Vagina (tissue), 2 donors: ENCODE measurements at regions not wholly inside any gene's neighbourhood (a gene's known extent, or its start where the extent isn't known, plus 50 kb on each side); places are given as distances from the start of the nearest gene placed in this dataset.
A peak's percentile ranks its signal among the peaks of the same experiment; 100 is the strongest.
"Not testable (repeated sequence)": the region's sequence is repeated elsewhere in the genome, so short reads cannot be mapped to it uniquely, and the experiment has no call there.

ENCODE experiments used
- DNase-seq, 2 donors: peaks; one replicate each; pipeline ENCODE4 v3.0.0-alpha.2; 2017; ENCODE audit errors: extremely low spot score in 2 of 2
- H3K27ac ChIP-seq: fragments of 200-600 bp; sonication (generic); one replicate; pipeline ENCODE4 v1.5.1; 2019
- H3K27me3 ChIP-seq: fragments of 200-600 bp; sonication (generic); one replicate; pipeline ENCODE4 v1.5.1; 2019
- H3K36me3 ChIP-seq, 2 donors: fragments of 200-600 bp; sonication (generic); one replicate each; pipeline ENCODE4 v1.5.1; 2017 to 2019
- H3K4me1 ChIP-seq: fragments of 200-600 bp; sonication (generic); one replicate; pipeline ENCODE4 v1.5.1; 2019
- H3K4me3 ChIP-seq, 2 donors: fragments of 200-600 bp; sonication (generic); 1 replicate in 1 of 2; 2 replicates in 1 of 2; pipeline ENCODE4 v1.5.1; 2016 to 2019
- H3K9me3 ChIP-seq: fragments of 200-600 bp; sonication (generic); one replicate; pipeline ENCODE4 v1.5.1; 2019
- CTCF ChIP-seq, 3 experiments: fragments of 450-650 bp in 2 of 3; fragments of 200-600 bp in 1 of 3; sonication (generic) in 1 of 3; IDR thresholded peaks; one replicate each; pipeline ENCODE4 v1.5.1; 2017 to 2019; ENCODE audit warnings: antibody characterized with exemption in 3 of 3, mild to moderate bottlenecking in 2 of 3, moderate library complexity in 2 of 3
- POLR2A ChIP-seq, 2 donors: fragments of 450-650 bp; IDR thresholded peaks; one replicate each; pipeline ENCODE4 v1.6.1; 2017; ENCODE audit warnings: antibody characterized with exemption in 2 of 2, mild to moderate bottlenecking in 2 of 2, moderate library complexity in 2 of 2
- POLR2AphosphoS5 ChIP-seq, 2 donors: sonication (generic); formaldehyde crosslinking; IDR thresholded peaks; one replicate each; pipeline ENCODE4 v1.9.0; 2017; ENCODE audit warnings: antibody characterized with exemption in 2 of 2, mild to moderate bottlenecking in 2 of 2, low read depth in 1 of 2; ENCODE audit not compliant: insufficient read depth in 1 of 2
- intact Hi-C: fragments of 100-400 bp; cut with DNase I; formaldehyde crosslinking; loops from one replicate; pipeline ENCODE4 v1.15.1; 2023

DNA sequence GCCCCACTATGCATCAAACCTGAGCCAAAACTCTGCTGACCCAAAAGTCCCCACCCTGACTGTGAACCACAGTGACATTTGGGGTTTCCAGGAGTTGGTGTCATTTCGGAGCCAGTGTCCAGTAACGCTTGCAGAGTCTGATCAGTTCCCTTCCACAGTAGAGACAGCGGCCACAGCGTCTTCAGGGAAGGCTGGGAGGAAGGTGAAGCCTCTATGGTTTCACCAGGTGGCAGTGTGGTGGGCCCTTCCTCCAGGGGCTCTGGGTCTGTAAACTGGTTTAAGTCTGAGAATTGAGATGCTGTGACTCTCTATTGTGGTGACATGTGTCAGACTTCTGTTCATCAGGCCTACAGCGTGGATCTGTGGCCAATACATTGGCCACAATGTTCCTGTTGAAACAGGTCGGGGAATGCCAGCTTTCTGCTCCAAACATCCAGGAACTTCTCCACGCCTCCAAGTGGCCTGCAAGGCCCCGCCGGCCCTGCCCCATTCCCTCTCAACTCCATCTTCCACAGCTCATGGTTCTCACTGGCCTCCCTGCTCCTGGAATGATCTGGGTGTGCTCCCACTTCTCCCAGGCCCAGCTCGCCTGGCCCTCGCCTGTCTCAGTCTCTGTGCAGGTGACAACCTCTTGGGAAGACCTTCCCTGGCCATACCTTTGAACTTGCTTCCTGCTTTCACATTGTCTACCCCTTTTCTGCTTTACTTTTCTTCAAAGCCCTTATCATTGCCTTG is 124.5 kb upstream of the FAM20C start:
- H3K27me3 ChIP-seq = no peaks in the 10 kb centered on the region
- intact Hi-C loops = no loop called here
- TF ChIP-seq POLR2A (IDR thresholded peaks at IDR 0.05) (no peak), CTCF (IDR thresholded peaks at IDR 0.05) (no peak), POLR2AphosphoS5 (IDR thresholded peaks at IDR 0.05; ENCODE audit: insufficient read depth in 1 of 2, low read depth in 1 of 2) (no peak)
- no peak overlapping the region for H3K27ac ChIP-seq
- DNase-seq = no peak
- no peaks in the 10 kb centered on the region for H3K9me3 ChIP-seq
- H3K4me1 ChIP-seq = no peaks in the 10 kb centered on the region
- no peak overlapping the region for H3K4me3 ChIP-seq
- no peaks in the 10 kb centered on the region for H3K36me3 ChIP-seq

GRCh38 chr7:68629-69028 is 123.7 kb upstream of the FAM20C start:
- intact Hi-C loops = no loop called here
- no peak overlapping the region for H3K4me3 ChIP-seq
- H3K27me3 ChIP-seq = no peaks in the 10 kb centered on the region
- no peak overlapping the region for H3K27ac ChIP-seq
- H3K4me1 ChIP-seq = no peaks in the 10 kb centered on the region
- no peaks in the 10 kb centered on the region for H3K9me3 ChIP-seq
- no peaks in the 10 kb centered on the region for H3K36me3 ChIP-seq
- no peak for TF ChIP-seq POLR2A (IDR thresholded peaks at IDR 0.05)
- TF ChIP-seq CTCF (IDR thresholded peaks at IDR 0.05) = no peak
- TF ChIP-seq POLR2AphosphoS5 (IDR thresholded peaks at IDR 0.05; ENCODE audit: insufficient read depth in 1 of 2, low read depth in 1 of 2) = no peak
- DNase-seq = no peak

- H3K27ac ChIP-seq, DNase-seq, H3K4me1 ChIP-seq: not testable (repeated sequence)
Observed at GRCh38 chr7:69052-69451, 123.3 kb upstream of the FAM20C start.

DNA sequence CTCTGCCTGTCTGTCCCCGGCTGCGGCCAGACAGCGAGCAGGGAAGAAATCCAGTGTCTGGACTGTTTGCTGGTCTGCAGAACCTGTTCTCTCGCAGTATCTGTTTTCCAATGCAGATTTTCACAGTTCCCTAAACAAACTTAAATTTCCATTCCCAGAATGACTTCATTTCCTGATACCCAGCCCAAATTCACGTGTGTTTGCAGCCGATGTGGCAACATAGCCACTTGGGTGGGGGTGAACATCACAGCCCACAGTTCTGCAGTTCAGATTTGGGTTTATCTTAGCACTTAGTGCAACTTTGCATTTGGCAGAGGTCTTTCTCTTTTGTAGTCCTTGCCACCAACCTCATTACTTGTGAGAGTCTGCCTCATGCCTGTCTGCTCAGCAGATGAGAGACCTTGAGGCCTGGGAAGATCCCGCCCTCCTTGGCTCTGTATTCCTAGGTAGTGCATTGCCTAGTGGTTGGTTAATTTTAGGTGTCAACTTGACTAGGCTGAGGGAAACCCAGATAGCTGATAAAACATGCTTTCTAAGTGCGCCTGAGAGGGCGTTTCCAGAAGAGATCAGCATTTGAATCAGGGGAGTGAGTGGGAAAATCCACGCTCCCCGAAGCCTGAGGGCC is 122.8 kb upstream of the FAM20C start:
- H3K27me3 ChIP-seq, H3K4me1 ChIP-seq, H3K36me3 ChIP-seq, intact Hi-C loops, DNase-seq, H3K4me3 ChIP-seq, H3K9me3 ChIP-seq: not testable (repeated sequence)
- H3K27ac ChIP-seq = peak overlapping the region; percentile 27

More at GRCh38 chr7:69052-69451, 123.3 kb upstream of the FAM20C start:
- H3K4me3 ChIP-seq, H3K27me3 ChIP-seq, intact Hi-C loops, H3K9me3 ChIP-seq, H3K36me3 ChIP-seq: not testable (repeated sequence)

GRCh38 chr7:70207-70606 is 122.2 kb upstream of the FAM20C start:
- H3K9me3 ChIP-seq, intact Hi-C loops, H3K4me3 ChIP-seq, H3K36me3 ChIP-seq, DNase-seq, H3K27me3 ChIP-seq, H3K4me1 ChIP-seq: not testable (repeated sequence)
- H3K27ac ChIP-seq = peak overlapping the region; percentile 27

GRCh38 chr7:70989-71388 is 121.4 kb upstream of the FAM20C start:
- H3K4me3 ChIP-seq, DNase-seq, intact Hi-C loops, H3K36me3 ChIP-seq, H3K27me3 ChIP-seq, H3K27ac ChIP-seq, H3K4me1 ChIP-seq, H3K9me3 ChIP-seq: not testable (repeated sequence)

GRCh38 chr7:72266-73057 is 119.9 kb upstream of the FAM20C start:
- DNase-seq, H3K4me3 ChIP-seq: not testable (repeated sequence)

DNA sequence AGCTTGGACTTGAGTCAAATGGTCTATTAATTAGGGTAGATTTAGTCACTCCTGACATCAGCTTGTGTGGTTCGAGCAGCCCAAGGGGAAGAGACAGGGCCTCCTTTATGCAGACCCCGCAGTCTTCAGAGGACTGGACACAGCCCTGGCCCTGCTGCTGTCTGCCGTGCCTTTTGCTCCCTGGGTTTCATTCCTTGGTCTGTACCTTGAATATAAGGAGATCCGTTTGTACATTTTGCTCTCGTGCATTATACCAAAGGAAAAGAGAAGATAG is 119.4 kb upstream of the FAM20C start:
- H3K9me3 ChIP-seq, H3K27ac ChIP-seq, H3K36me3 ChIP-seq, H3K4me3 ChIP-seq, H3K4me1 ChIP-seq, intact Hi-C loops, H3K27me3 ChIP-seq, DNase-seq: not testable (repeated sequence)

More at GRCh38 chr7:72266-73057, 119.9 kb upstream of the FAM20C start:
- H3K27me3 ChIP-seq, H3K27ac ChIP-seq, H3K36me3 ChIP-seq, H3K4me1 ChIP-seq, H3K9me3 ChIP-seq, intact Hi-C loops: not testable (repeated sequence)

GRCh38 chr7:74008-74540 is 118.3 kb upstream of the FAM20C start:
- H3K4me3 ChIP-seq, H3K36me3 ChIP-seq, H3K27me3 ChIP-seq, H3K4me1 ChIP-seq, H3K9me3 ChIP-seq, DNase-seq, intact Hi-C loops, H3K27ac ChIP-seq: not testable (repeated sequence)

DNA sequence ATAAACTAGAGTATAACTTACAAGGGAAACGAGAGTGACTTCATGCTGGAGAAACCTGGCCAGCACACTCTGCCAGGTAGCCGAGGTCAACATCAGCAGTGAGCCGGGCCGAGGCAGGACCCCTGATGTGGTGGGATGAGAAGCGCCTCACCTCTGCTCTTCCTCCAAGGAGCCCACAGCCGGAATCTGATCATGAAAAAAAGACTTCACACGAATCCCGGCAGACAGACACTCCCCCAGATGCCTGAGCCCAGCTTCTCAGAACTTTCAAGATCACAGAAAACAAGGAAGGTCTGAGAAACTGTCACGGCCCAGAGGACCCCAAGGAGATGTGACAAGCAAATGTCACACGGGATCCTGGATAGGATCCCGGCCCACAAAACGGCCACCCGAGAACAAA is 116.9 kb upstream of the FAM20C start:
- H3K27me3 ChIP-seq, H3K27ac ChIP-seq, H3K36me3 ChIP-seq, H3K4me1 ChIP-seq, intact Hi-C loops, DNase-seq, H3K9me3 ChIP-seq, H3K4me3 ChIP-seq: not testable (repeated sequence)

- intact Hi-C loops, H3K27ac ChIP-seq, H3K9me3 ChIP-seq, H3K4me3 ChIP-seq, H3K36me3 ChIP-seq, H3K4me1 ChIP-seq, H3K27me3 ChIP-seq, DNase-seq: not testable (repeated sequence)
Observed at GRCh38 chr7:76202-76601, 116.2 kb upstream of the FAM20C start.
